Heart right ventricle (tissue), 16 donors: ENCODE measurements at regions not wholly inside any gene's neighbourhood (a gene's known extent, or its start where the extent isn't known, plus 50 kb on each side); places are given as distances from the start of the nearest gene placed in this dataset.

Source experiments
- ATAC-seq, 8 donors: fragments of 200-7000 bp; cut with Tn5 transposase; one replicate each; pipeline ENCODE4 v1.9.1; 2020; ENCODE audit warnings: mild to moderate bottlenecking in 8 of 8, moderate library complexity in 8 of 8, moderate number of reproducible peaks in 1 of 8
- DNase-seq, 2 donors: peaks; one replicate each; pipeline ENCODE4 v3.0.0-alpha.2; 2020
- H3K27ac ChIP-seq, 10 donors: fragments of 200-600 bp; sonication (generic) in 2 of 10; one replicate each; pipeline versions ENCODE4 v1.5.0 to v1.8.0; 2020 to 2022; ENCODE audit warnings: mild to moderate bottlenecking in 3 of 10
- H3K27me3 ChIP-seq, 7 donors: fragments of 200-600 bp; one replicate each; pipeline ENCODE4 v1.8.0; 2021 to 2022; ENCODE audit warnings: mild to moderate bottlenecking in 2 of 7
- H3K36me3 ChIP-seq, 9 donors: fragments of 200-600 bp; sonication (generic) in 1 of 9; one replicate each; pipeline versions ENCODE4 v1.5.0 to v1.8.0; 2020 to 2022; ENCODE audit warnings: mild to moderate bottlenecking in 2 of 9
- H3K4me1 ChIP-seq, 9 donors: fragments of 200-600 bp; sonication (generic) in 1 of 9; one replicate each; pipeline versions ENCODE4 v1.5.0 to v1.8.0; 2020 to 2022; ENCODE audit warnings: mild to moderate bottlenecking in 4 of 9
- H3K4me3 ChIP-seq, 10 donors: fragments of 200-600 bp; sonication (generic) in 2 of 10; one replicate each; pipeline versions ENCODE4 v1.5.0 to v1.8.0; 2020 to 2022; ENCODE audit warnings: mild to moderate bottlenecking in 7 of 10, moderate library complexity in 2 of 10
- H3K9me3 ChIP-seq, 11 donors: fragments of 200-600 bp in 10 of 11; sonication (generic) in 2 of 11; one replicate each; pipeline versions ENCODE4 v1.5.0 to v1.8.0; 2013 to 2022; ENCODE audit warnings: mild to moderate bottlenecking in 2 of 11, control low read depth in 1 of 11, moderate library complexity in 1 of 11
- CTCF ChIP-seq, 9 donors: fragments of 200-600 bp; sonication (generic) in 2 of 9; IDR thresholded peaks; one replicate each; pipeline versions ENCODE4 v1.5.0 to v1.8.0; 2021 to 2022; ENCODE audit warnings: antibody characterized with exemption in 9 of 9, mild to moderate bottlenecking in 5 of 9, moderate library complexity in 1 of 9
- WGBS, 2 donors: extraction: QIAGEN DNeasy Blood & Tissue Kit; methylation state at CpG; one replicate each; pipeline ENCODE4 v1.1.7; 2013; ENCODE audit warnings: inconsistent platforms in 1 of 2; 5-methylcytosine and 5-hydroxymethylcytosine counted together
- intact Hi-C, 10 donors: fragments of 100-400 bp; cut with DNase I; formaldehyde crosslinking; loops; one replicate each; pipeline versions ENCODE4 v1.11.1 to v1.14.2; 2022
- donor health status: Arrhythmogenic right ventricular cardiomyopathy.
- donor health status: ischemic (EF 13 %, LVEDD 7.1; RV severe dilation, severe dysfunction).
- donor health status: healthy with polysubstance abuse.
- donor health status: DM: no; HTN: yes; CAD: no.
- donor health status: DM: no; HTN: no; CAD: no.
- donor health status: ischemic (EF 25% LVEDD 6.9; RV normal size, moderate dysfunction).
- donor health status: ischemic (EF 25% LVEDD 5.7; RV mildly dilated, moderate dysfunction).
- donor health status: healthy.
- donor health status: DM: yes; HTN: yes; CAD: no.
- donor health status: Ischemic cardiomyopathy.
- donor health status: ischemic (EF 35%, LVEDD 5.7; RV mildly dilated, moderate dysfunction).
- donor health status: nonischemic (EF 11% LVEDD 7.7; RV severe dilation, severe dysfunction).
- donor health status: DM: yes; HTN: yes; CAD: no.
- donor health status: PGD.
- donor health status: ischemic (EF 29% LVEDD 5.4; RV normal size, mild dysfunction).
- donor health status: nonischemic (EF 23%, LVEDD 6.1; RV moderate dilation, normal function).

- Histone ChIP-seq H3K4me3 (no peak overlapping the region), H3K9me3 (no peaks in the 10 kb centered on the region), H3K27ac (no peak overlapping the region), H3K4me1 (peaks cover 0 to 8% (median 2%) of the 10 kb centered on the region in 9 donors), H3K27me3 (peaks cover 0 to 3% (median 0%) of the 10 kb centered on the region in 7 donors), H3K36me3 (no peaks in the 10 kb centered on the region)
- intact Hi-C loops, result loop anchor here in 2 of 10 donors (10.0 kb wide), 1 partner anchor 1678 kb away; no protein-coding TSS in a partner anchor
- no peak for TF ChIP-seq CTCF (IDR thresholded peaks at IDR 0.05)
- WGBS, 2 donors, result 86 to 90% methylated on average over 5 of the region's 5 CpGs
- ATAC-seq, result no peak
- no peak for DNase-seq
Observed at GRCh38 chr15:94666553-94666952, 435.2 kb downstream of the MCTP2 start.

- peaks cover 0 to 3% (median 0%) of the 10 kb centered on the region in 7 donors for H3K27me3 ChIP-seq
- H3K27ac ChIP-seq, result no peak overlapping the region
- TF ChIP-seq CTCF (IDR thresholded peaks at IDR 0.05), result no peak
- peaks cover 0 to 12% (median 7%) of the 10 kb centered on the region in 9 donors for H3K4me1 ChIP-seq
- no peak overlapping the region for H3K4me3 ChIP-seq
- DNase-seq (no peak), ATAC-seq (no peak)
- WGBS, 2 donors, result 94 to 97% methylated on average over 5 of the region's 5 CpGs
- intact Hi-C loops, result loop anchor here in 2 of 10 donors (10.0 kb wide), 1 partner anchor 1678 kb away; no protein-coding TSS in a partner anchor
- H3K36me3 ChIP-seq, result no peaks in the 10 kb centered on the region
- no peaks in the 10 kb centered on the region for H3K9me3 ChIP-seq
Observed at GRCh38 chr15:94667109-94667508, 435.7 kb downstream of the MCTP2 start.

- DNase-seq (peak in 1 of 2 donors; percentile 13), ATAC-seq (peak in 5 of 8 donors; percentile 41 to 63 (median 54))
- Histone ChIP-seq H3K27me3 (peaks cover 0 to 5% (median 0%) of the 10 kb centered on the region in 7 donors), H3K4me1 (peaks cover 0 to 20% (median 8%) of the 10 kb centered on the region in 9 donors), H3K9me3 (no peaks in the 10 kb centered on the region), H3K36me3 (no peaks in the 10 kb centered on the region), H3K27ac (peak overlapping the region in 4 of 10 donors; percentile 5 to 70 (median 29)), H3K4me3 (no peak overlapping the region)
- intact Hi-C loops, result loop anchor here in 8 of 10 donors (5.0 to 10.0 kb wide), 12 partner anchors 174 to 1684 kb away; partner anchors contain the start of gene NR2F2 (in 1 of the 8)
- TF ChIP-seq CTCF (IDR thresholded peaks at IDR 0.05), result peak; percentile 54 to 86 (median 76)
- WGBS, 2 donors, result 5% methylated on average over 3 of the region's 3 CpGs
Observed at GRCh38 chr15:94670438-94671034, 439.2 kb downstream of the MCTP2 start.

GRCh38 chr15:94671858-94672532 lies 440.6 kb downstream of the MCTP2 start:
- ATAC-seq, result peak; percentile 40 to 75 (median 56)
- peak overlapping the region in 9 of 10 donors; percentile 2 to 70 (median 30) for H3K27ac ChIP-seq
- H3K36me3 ChIP-seq, result no peaks in the 10 kb centered on the region
- DNase-seq, result no peak
- WGBS, 2 donors, result 18 to 19% methylated on average over 8 of the region's 8 CpGs
- H3K9me3 ChIP-seq, result no peaks in the 10 kb centered on the region
- H3K4me1 ChIP-seq, result peaks cover 0 to 20% (median 8%) of the 10 kb centered on the region in 9 donors
- H3K27me3 ChIP-seq, result peaks cover 0 to 5% (median 0%) of the 10 kb centered on the region in 7 donors
- no peak for TF ChIP-seq CTCF (IDR thresholded peaks at IDR 0.05)
- intact Hi-C loops, result loop anchor here in 8 of 10 donors (5.0 to 10.0 kb wide), 12 partner anchors 173 to 1683 kb away; partner anchors contain the start of gene NR2F2 (in 1 of the 8)
- H3K4me3 ChIP-seq, result peak overlapping the region in 1 of 10 donors; percentile 19
